ENCODE measurements at regions not wholly inside any gene's neighbourhood (a gene's known extent, or its start where the extent isn't known, plus 50 kb on each side); places are given as distances from the start of the nearest gene placed in this dataset.

- intact Hi-C loops (cut with DNase I; ENCODE audit: low total_unique reads), result no loop called here
- Histone ChIP-seq H3K4me1 (peaks cover 0 to 20% (median 7%) of the 10 kb centered on the region in 6 donors), H3K9me3 (no peaks in the 10 kb centered on the region), H3K4me3 (no peak overlapping the region), H3K36me3 (no peaks in the 10 kb centered on the region), H3K27ac (no peak overlapping the region), H3K27me3 (replicated peaks in 1 of 7) (peaks cover 0 to 18% (median 0%) of the 10 kb centered on the region in 7 donors)
- WGBS, 5 donors, result 65 to 77% (median 76%) methylated on average over 11 of the region's 11 CpGs
- TF ChIP-seq POLR2AphosphoS5 (IDR thresholded peaks at IDR 0.05) (no peak), POLR2A (IDR thresholded peaks at IDR 0.05) (no peak), CTCF (IDR thresholded peaks at IDR 0.05 in 8 of 11, conservative IDR thresholded peaks at IDR 0.05 in 3 of 11) (no peak)
- no peak for DNase-seq
These were observed 166.8 kb downstream of the ZNF281 start for GRCh38 chr1:200243042-200243437.

DNA sequence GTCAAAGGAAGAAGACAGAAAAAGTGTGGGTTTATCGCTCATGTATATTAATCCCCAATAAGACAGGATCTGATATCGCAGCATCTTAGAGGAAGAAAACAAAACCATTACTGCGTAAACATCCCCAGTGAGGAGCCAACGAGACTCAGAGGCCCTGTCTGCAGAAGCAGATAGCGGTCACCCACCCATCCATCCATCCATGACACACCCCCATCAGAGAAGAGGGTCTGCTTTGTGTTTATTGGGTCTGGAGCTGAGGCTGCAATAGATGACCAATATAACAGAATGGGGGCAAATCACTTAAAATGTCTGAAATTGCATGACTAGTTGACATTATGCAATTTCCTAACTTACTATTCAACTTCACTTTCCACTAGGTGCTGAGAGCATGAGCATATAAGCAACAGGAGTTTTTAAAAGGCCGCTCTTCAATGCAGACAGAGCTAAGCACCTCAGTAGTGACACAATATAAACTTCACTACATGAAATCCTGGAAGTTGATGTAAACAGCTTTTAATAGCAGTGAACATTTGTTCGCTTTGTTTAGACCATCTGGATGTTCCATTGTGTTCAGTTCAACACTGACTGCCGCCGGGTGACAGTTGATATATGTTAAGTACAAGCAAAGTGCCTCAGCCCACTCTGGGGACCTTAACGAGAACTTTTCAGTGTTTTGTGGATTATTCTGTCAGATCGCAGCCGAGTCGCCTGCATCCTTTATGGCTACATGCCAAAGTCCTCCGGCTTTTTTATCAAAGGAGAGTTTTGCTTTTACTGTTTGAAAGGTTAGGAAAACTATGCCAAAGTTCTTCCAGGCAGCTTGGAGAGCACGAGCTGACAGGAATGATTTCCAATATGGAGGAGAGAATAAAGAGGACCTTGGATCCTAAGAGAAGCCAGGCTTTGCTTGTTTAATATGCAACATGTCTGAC, 167.5 kb downstream of the ZNF281 start:
- no peak for DNase-seq
- Histone ChIP-seq H3K4me3 (no peak overlapping the region), H3K27ac (no peak overlapping the region), H3K27me3 (replicated peaks in 1 of 7) (peaks cover 0 to 14% (median 0%) of the 10 kb centered on the region in 7 donors), H3K9me3 (no peaks in the 10 kb centered on the region), H3K4me1 (peaks cover 0 to 20% (median 7%) of the 10 kb centered on the region in 6 donors), H3K36me3 (no peaks in the 10 kb centered on the region)
- intact Hi-C loops (cut with DNase I; ENCODE audit: low total_unique reads), result no loop called here
- TF ChIP-seq CTCF (IDR thresholded peaks at IDR 0.05 in 8 of 11, conservative IDR thresholded peaks at IDR 0.05 in 3 of 11), result no peak
- TF ChIP-seq POLR2AphosphoS5 (IDR thresholded peaks at IDR 0.05), result no peak
- no peak for TF ChIP-seq POLR2A (IDR thresholded peaks at IDR 0.05)
- 32 to 46% (median 44%) methylated on average over 15 of the region's 15 CpGs for WGBS, 5 donors

GRCh38 chr1:200240656-200241055, 169.2 kb downstream of the ZNF281 start:
- Histone ChIP-seq H3K27ac (peak overlapping the region in 2 of 8 donors; percentile 3 to 13), H3K4me1 (peaks cover 0 to 20% (median 7%) of the 10 kb centered on the region in 6 donors), H3K9me3 (no peaks in the 10 kb centered on the region), H3K36me3 (no peaks in the 10 kb centered on the region), H3K27me3 (replicated peaks in 1 of 7) (peaks cover 0 to 11% (median 0%) of the 10 kb centered on the region in 7 donors), H3K4me3 (peak overlapping the region in 1 of 8 donors; percentile 2)
- no peak for DNase-seq
- 13 to 22% (median 16%) methylated on average over 9 of the region's 9 CpGs for WGBS, 5 donors
- TF ChIP-seq CTCF (IDR thresholded peaks at IDR 0.05 in 8 of 11, conservative IDR thresholded peaks at IDR 0.05 in 3 of 11) (no peak), POLR2A (IDR thresholded peaks at IDR 0.05) (no peak), POLR2AphosphoS5 (IDR thresholded peaks at IDR 0.05) (peak in 2 of 3 donors; percentile 23 to 31)
- intact Hi-C loops (cut with DNase I; ENCODE audit: low total_unique reads), result no loop called here

DNA sequence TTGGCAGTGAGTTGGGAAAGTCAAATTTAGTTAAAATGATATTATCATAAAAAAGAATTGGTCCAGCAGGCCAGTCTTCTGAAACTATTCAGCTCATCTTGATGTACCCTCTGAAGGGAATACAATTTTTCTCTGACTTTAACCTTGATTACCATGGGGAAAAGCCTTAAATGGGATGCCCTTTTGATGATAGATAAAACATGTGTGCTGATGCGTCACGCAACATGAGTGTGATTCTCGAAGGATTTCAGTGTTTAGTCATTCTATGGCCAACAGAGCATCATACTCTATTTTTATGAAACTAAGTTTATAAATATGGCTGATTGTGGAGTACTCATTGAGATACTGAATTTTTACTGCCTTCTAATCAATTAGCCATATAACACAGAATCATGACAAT, 171.5 kb downstream of the ZNF281 start:
- Histone ChIP-seq H3K36me3 (no peaks in the 10 kb centered on the region), H3K27ac (no peak overlapping the region), H3K27me3 (replicated peaks in 1 of 7) (peaks cover 0 to 11% (median 0%) of the 10 kb centered on the region in 7 donors), H3K4me1 (peaks cover 0 to 20% (median 7%) of the 10 kb centered on the region in 6 donors), H3K4me3 (no peak overlapping the region), H3K9me3 (no peaks in the 10 kb centered on the region)
- no peak for DNase-seq
- 83 to 91% (median 88%) methylated on average over 3 of the region's 3 CpGs for WGBS, 5 donors
- TF ChIP-seq POLR2AphosphoS5 (IDR thresholded peaks at IDR 0.05), result no peak
- no peak for TF ChIP-seq POLR2A (IDR thresholded peaks at IDR 0.05)
- TF ChIP-seq CTCF (IDR thresholded peaks at IDR 0.05 in 8 of 11, conservative IDR thresholded peaks at IDR 0.05 in 3 of 11), result no peak
- intact Hi-C loops (cut with DNase I; ENCODE audit: low total_unique reads), result no loop called here
